GM12875 (cell line): ENCODE measurements at regions not wholly inside any gene's neighbourhood (a gene's known extent, or its start where the extent isn't known, plus 50 kb on each side); places are given as distances from the start of the nearest gene placed in this dataset.

Experiments
- H3K4me3 ChIP-seq: one replicate; pipeline ENCODE4 v1.5.1; 2011; ENCODE audit warnings: low read depth, low read length, control low read depth
- TF ChIP-seq, protein P1 (sequence below): IDR thresholded peaks from 2 replicates; pipeline ENCODE4 v1.5.1; 2011; ENCODE audit warnings: low read depth, mild to moderate bottlenecking, control low read depth, inconsistent platforms, low read length, moderate library complexity, borderline replicate concordance; ENCODE audit not compliant: insufficient read depth

DNA sequence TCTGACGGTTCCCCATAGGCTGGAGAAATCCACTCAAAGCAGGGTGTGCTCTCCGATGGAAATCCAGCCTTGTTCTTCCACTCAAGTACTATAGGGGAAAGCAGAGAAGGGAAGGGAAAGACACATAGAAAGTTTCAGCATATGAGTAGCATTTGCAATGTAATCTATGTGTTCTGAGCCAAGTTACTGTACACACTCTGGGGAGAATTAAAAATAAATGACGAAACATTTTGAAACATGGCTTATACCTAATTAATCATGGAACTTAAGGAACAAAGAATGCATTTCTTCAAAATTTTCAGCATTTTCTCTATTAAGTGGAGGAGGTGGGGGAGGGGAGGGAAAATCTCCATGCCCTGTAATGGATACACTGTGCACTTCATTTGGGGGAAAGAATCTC, 198.1 kb upstream of the HABP2 start:
- TF ChIP-seq, protein P1, sequence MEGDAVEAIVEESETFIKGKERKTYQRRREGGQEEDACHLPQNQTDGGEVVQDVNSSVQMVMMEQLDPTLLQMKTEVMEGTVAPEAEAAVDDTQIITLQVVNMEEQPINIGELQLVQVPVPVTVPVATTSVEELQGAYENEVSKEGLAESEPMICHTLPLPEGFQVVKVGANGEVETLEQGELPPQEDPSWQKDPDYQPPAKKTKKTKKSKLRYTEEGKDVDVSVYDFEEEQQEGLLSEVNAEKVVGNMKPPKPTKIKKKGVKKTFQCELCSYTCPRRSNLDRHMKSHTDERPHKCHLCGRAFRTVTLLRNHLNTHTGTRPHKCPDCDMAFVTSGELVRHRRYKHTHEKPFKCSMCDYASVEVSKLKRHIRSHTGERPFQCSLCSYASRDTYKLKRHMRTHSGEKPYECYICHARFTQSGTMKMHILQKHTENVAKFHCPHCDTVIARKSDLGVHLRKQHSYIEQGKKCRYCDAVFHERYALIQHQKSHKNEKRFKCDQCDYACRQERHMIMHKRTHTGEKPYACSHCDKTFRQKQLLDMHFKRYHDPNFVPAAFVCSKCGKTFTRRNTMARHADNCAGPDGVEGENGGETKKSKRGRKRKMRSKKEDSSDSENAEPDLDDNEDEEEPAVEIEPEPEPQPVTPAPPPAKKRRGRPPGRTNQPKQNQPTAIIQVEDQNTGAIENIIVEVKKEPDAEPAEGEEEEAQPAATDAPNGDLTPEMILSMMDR, result no peak
- no peak overlapping the region for H3K4me3 ChIP-seq

DNA sequence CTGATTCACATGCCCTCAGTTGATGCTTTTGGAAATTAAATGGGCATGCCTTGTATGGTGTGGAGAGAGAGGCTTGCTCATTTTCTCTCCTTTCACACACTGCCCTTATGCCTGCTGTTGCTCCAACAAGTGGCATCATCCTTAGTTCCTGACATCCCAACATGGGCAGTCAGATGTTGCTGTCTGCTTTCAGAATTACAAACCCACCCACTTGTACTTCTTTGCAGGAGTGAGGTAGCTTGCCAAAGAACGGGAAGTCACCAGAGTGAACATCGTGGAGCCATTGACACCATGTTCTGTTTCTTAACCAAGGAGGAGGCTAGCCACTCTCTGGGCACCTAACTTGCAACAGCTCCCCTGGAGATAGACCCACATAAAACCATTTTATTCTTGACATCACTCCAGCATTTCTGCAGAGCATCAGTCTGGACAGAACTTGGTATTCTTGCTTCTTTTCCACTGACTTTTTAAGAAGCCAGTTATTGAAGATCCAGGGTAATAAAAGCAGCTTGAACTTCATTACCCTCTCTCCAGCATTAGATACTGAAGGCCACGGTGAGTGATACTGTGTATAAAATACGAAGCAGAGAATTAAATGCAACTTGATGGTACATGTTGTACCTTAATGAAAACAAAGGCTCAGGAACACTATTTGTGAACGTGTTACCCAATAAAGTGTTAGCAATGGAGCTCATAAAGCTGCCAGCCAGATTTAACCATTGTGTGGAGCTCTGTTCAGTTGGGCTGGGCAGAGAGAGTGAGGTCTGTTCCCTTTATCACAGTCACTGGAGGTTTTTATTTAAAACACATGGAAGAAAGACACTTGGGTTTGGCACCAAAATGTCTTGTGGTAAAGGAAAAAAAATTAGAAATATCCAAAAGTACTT, 195.8 kb upstream of the HABP2 start:
- TF ChIP-seq, protein P1, result no peak
- H3K4me3 ChIP-seq, result no peak overlapping the region

DNA sequence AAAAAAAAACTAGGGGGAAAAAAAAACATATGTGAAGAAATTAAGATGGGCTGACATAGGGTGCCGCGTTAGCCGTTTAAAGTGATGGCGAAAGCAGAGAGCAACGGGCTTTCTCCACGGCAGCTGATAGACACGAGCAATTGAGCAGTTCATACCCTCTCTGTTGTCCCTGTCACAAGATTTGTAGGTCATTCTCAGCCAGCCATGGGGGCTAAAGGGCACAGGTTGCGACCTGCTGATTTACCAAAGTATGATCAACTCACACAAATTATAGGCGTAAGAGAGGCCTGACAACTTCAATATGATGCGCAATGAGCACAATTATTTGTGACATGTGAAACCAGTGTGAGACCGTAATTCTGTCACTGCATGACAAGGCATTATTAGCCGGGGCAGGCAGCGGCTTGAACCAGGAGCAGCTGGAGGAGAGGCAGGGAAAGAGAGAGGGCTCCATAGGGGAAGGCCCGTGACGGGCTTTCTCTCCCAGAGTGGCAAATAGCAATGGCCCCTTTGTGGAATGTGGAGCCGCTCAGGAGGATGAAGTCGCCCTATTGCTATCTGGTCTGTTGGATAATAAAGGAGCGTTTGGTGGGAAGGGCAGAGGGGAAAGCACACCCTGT, 195.1 kb upstream of the HABP2 start:
- TF ChIP-seq, protein P1, result no peak
- H3K4me3 ChIP-seq, result no peak overlapping the region

DNA sequence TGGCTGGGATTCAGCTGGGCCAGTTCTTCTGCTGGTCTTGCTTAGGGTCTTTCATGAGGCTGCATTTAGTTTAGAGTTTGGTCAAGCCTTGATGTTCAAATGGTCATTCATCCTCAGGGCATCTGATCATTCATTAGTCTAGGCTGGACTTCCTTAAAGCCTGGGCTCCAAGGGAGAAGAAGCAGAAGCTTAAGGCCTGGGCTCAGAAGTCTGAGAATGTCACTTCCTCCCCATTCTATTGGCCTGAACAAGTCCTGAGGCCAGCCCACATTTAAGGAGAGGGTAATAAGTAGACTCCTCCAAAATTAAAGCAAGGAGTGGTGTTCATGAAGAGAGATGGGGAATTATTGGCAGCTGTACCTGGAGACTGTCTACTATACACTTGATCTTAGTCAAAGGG, 193.2 kb upstream of the HABP2 start:
- H3K4me3 ChIP-seq, result no peak overlapping the region
- TF ChIP-seq, protein P1, result no peak

DNA sequence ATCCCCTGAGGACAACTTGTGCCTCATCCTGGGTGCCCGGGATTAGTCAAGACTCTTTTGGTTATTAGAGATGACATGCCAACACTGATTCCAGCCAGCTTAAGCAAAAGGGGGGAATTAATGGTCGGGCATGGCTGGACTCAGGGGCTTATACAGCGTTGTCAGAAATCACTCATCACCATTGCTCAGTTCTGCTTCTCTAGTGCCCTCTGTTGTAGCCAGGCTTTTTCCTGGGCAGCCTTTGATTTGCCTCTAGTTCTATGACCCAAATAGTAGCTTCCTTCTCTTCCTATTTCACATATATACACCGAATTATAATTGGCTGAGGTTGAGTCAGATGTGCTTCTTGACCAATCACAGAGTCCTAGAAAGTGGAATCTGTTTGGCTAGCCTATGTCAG, 192.0 kb upstream of the HABP2 start:
- no peak overlapping the region for H3K4me3 ChIP-seq
- TF ChIP-seq, protein P1, result no peak

DNA sequence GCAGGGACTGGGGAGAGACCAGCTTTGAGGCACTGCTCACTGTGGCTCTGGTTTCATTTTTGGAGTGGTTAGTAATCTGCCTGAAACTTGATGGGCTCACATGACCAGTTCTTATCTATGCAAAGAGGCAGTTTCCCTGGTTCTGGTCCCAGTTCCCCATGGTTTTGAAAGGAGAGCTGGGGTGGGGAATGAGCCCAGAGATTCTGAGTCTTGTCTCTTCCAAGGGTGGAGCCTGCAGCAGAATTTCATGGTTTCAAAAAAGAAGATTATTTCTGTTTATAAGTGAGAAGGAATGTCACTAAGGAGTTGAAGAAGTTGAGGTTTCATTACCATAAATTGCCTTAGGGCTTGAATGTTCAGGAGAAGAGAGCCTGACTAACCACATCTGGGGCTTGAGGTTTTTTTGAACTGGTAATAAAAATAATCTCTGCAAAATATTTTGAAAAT, 190.2 kb upstream of the HABP2 start:
- TF ChIP-seq, protein P1, result no peak
- no peak overlapping the region for H3K4me3 ChIP-seq

DNA sequence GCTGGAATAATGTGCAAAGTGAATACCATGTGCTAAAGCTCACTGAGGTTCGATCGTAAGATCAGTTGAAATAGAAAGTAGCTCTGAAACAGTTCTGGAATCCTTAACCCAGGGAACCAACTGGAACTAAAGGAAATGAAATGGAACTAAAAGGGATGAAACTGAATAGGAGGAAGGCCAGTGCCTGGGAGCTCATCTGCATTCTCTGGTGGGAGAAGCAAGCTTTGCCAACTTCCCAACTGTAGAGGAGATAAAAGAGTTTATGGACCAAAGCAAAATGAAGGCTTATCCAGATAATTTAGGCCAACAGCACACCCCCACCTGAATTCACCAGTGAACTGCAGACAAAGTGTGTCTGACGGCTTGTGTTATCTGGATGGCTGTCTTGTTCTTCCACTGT, 188.6 kb upstream of the HABP2 start:
- H3K4me3 ChIP-seq, result no peak overlapping the region
- TF ChIP-seq, protein P1, result no peak
